Stomach (tissue), 4 donors: ENCODE measurements at regions not wholly inside any gene's neighbourhood (a gene's known extent, or its start where the extent isn't known, plus 50 kb on each side); places are given as distances from the start of the nearest gene placed in this dataset.

Experiments used
- CTCF ChIP-seq, 7 experiments: fragments of 450-650 bp in 4 of 7; fragments of 200-600 bp in 3 of 7; sonication (generic) in 3 of 7; IDR thresholded peaks; one replicate each; pipeline ENCODE4 v1.5.1; 2016 to 2019; ENCODE audit warnings: antibody characterized with exemption in 7 of 7, control low read depth in 2 of 7, mild to moderate bottlenecking in 1 of 7
- EP300 ChIP-seq: sonication (generic); formaldehyde crosslinking; IDR thresholded peaks from one replicate; pipeline ENCODE4 v1.6.1; 2017; ENCODE audit warnings: antibody characterized with exemption
- POLR2A ChIP-seq, 4 donors: fragments of 450-650 bp; IDR thresholded peaks; one replicate each; pipeline ENCODE4 v1.6.1; 2016; ENCODE audit warnings: antibody characterized with exemption in 4 of 4, control low read depth in 2 of 4, mild to moderate bottlenecking in 1 of 4, moderate library complexity in 1 of 4
- POLR2AphosphoS5 ChIP-seq, 3 donors: sonication (generic); formaldehyde crosslinking; IDR thresholded peaks; one replicate each; pipeline ENCODE4 v1.6.1; 2016; ENCODE audit warnings: antibody characterized with exemption in 3 of 3

DNA sequence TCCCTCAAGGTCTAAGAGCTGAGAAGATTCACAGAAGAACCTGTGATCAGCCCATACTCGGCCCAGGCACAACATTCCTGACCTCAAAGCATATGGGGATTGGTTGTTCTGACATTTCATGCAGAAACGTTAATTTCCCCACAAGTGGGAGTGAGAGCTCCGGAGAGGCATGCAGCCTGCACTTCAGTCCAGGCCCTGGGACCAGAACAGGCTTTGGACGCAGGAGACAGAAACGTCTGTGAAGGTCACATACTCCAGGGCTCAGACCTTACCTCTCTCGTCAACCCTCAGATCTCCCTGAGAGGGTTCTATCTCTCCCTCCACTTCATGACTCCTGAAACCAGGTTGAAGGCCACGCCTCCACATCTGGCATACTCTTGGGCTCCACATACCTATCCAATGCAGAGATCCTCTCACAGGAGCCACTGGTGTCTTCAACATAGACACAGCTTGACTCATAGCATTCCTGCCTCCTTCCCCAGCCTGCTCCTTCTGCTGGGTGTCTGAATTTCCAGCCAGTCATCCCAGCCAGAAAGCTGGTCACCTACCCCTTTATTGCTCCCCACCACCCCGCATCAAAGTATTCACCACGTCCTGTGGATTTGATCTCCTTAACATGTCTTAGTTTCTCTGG, 149.2 kb downstream of the OMA1 start:
- no peak for TF ChIP-seq CTCF (IDR thresholded peaks at IDR 0.05)
- no peak for TF ChIP-seq POLR2A (IDR thresholded peaks at IDR 0.05)
- TF ChIP-seq EP300, result no peak
- TF ChIP-seq POLR2AphosphoS5 (IDR thresholded peaks at IDR 0.05), result no peak
